GM10248 (cell line): ENCODE measurements at regions not wholly inside any gene's neighbourhood (a gene's known extent, or its start where the extent isn't known, plus 50 kb on each side); places are given as distances from the start of the nearest gene placed in this dataset.

Source experiments
- CTCF ChIA-PET: fragments of 300-600 bp; sonication (Branson Sonifier 250); formaldehyde crosslinking; extraction: SDS; loops from one replicate; lab custom pipeline; 2021; ENCODE audit warnings: antibody characterized with exemption; lab: Yijun Ruan, JAX
- POLR2A ChIA-PET: fragments of 350-650 bp; sonication (Branson Sonifier 250); formaldehyde crosslinking; extraction: SDS; loops from one replicate; lab custom pipeline; 2020; ENCODE audit warnings: antibody characterized with exemption; lab: Yijun Ruan, JAX
- DNase-seq: peaks from one replicate; pipeline ENCODE4 v3.0.0; 2012; ENCODE audit errors: extremely low spot score
- CTCF ChIP-seq: IDR thresholded peaks from 2 replicates; pipeline ENCODE4 v1.5.1; 2012; ENCODE audit warnings: mild to moderate bottlenecking, low read depth; ENCODE audit errors: extremely low read depth, missing control alignments, control extremely low read depth

GRCh38 chrX:13898603-13899002 is 81.7 kb upstream of the GPM6B start:
- ChIA-PET POLR2A (interaction anchor here (0.6 kb wide), 1 partner anchor 48 kb away, joined by 3 read pairs; no protein-coding TSS in a partner anchor), CTCF (interaction anchor here (1.1 to 3.4 kb wide), 2 partner anchors 62 to 134 kb away, joined by 3 to 24 read pairs; no protein-coding TSS in a partner anchor)
- no peak for TF ChIP-seq CTCF
- DNase-seq, result no peak

- CTCF ChIA-PET, result interaction anchor here (0.7 to 3.4 kb wide), 5 partner anchors 18 to 134 kb away, joined by 3 to 24 read pairs (median 3); no protein-coding TSS in a partner anchor
- POLR2A ChIA-PET, result interaction anchor here (0.6 kb wide), 1 partner anchor 48 kb away, joined by 3 read pairs; no protein-coding TSS in a partner anchor
- peak; percentile 32 for TF ChIP-seq CTCF
Observed at GRCh38 chrX:13898083-13898482, 81.2 kb upstream of the GPM6B start.

GRCh38 chrX:13897566-13897965 is 80.7 kb upstream of the GPM6B start:
- POLR2A ChIA-PET, result no interaction called here
- TF ChIP-seq CTCF, result no peak
- no peak for DNase-seq
- CTCF ChIA-PET, result interaction anchor here (0.7 to 3.4 kb wide), 5 partner anchors 18 to 135 kb away, joined by 3 to 24 read pairs (median 3); no protein-coding TSS in a partner anchor

More at GRCh38 chrX:13898083-13898482, 81.2 kb upstream of the GPM6B start:
- DNase-seq, result peak; percentile 15

- no peak for TF ChIP-seq CTCF
- ChIA-PET POLR2A (no interaction called here), CTCF (interaction anchor here (1.0 kb wide), 1 partner anchor 388 kb away, joined by 3 read pairs; no protein-coding TSS in a partner anchor)
- DNase-seq, result no peak
Observed at GRCh38 chrX:13894888-13895565, 78.1 kb upstream of the GPM6B start.

GRCh38 chrX:13893826-13894225 is 76.9 kb upstream of the GPM6B start:
- CTCF ChIA-PET, result interaction anchor here (0.8 kb wide), 1 partner anchor 138 kb away, joined by 3 read pairs; no protein-coding TSS in a partner anchor
- no peak for TF ChIP-seq CTCF
- POLR2A ChIA-PET, result interaction anchor here (0.6 kb wide), 1 partner anchor 1482 kb away, joined by 3 read pairs; no protein-coding TSS in a partner anchor
- DNase-seq, result no peak

GRCh38 chrX:13892856-13893255 is 76.0 kb upstream of the GPM6B start:
- DNase-seq, result no peak
- POLR2A ChIA-PET, result no interaction called here
- no peak for TF ChIP-seq CTCF
- CTCF ChIA-PET, result interaction anchor here (0.8 to 1.0 kb wide), 2 partner anchors 17 to 139 kb away, joined by 3 read pairs; no protein-coding TSS in a partner anchor
